ENCODE measurements at regions not wholly inside any gene's neighbourhood (a gene's known extent, or its start where the extent isn't known, plus 50 kb on each side); places are given as distances from the start of the nearest gene placed in this dataset.

- TF ChIP-seq POLR2A (IDR thresholded peaks at IDR 0.05) (no peak), EP300 (IDR thresholded peaks at IDR 0.05) (no peak)
- TF ChIP-seq, protein P1, sequence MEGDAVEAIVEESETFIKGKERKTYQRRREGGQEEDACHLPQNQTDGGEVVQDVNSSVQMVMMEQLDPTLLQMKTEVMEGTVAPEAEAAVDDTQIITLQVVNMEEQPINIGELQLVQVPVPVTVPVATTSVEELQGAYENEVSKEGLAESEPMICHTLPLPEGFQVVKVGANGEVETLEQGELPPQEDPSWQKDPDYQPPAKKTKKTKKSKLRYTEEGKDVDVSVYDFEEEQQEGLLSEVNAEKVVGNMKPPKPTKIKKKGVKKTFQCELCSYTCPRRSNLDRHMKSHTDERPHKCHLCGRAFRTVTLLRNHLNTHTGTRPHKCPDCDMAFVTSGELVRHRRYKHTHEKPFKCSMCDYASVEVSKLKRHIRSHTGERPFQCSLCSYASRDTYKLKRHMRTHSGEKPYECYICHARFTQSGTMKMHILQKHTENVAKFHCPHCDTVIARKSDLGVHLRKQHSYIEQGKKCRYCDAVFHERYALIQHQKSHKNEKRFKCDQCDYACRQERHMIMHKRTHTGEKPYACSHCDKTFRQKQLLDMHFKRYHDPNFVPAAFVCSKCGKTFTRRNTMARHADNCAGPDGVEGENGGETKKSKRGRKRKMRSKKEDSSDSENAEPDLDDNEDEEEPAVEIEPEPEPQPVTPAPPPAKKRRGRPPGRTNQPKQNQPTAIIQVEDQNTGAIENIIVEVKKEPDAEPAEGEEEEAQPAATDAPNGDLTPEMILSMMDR (IDR thresholded peaks at IDR 0.05) = no peak
Observed at GRCh38 chr3:178479860-178480259, 56.4 kb upstream of the KCNMB2 start.

All from ovary (tissue), 3 donors.